ENCODE measurements at regions not wholly inside any gene's neighbourhood (a gene's known extent, or its start where the extent isn't known, plus 50 kb on each side); places are given as distances from the start of the nearest gene placed in this dataset.

DNA sequence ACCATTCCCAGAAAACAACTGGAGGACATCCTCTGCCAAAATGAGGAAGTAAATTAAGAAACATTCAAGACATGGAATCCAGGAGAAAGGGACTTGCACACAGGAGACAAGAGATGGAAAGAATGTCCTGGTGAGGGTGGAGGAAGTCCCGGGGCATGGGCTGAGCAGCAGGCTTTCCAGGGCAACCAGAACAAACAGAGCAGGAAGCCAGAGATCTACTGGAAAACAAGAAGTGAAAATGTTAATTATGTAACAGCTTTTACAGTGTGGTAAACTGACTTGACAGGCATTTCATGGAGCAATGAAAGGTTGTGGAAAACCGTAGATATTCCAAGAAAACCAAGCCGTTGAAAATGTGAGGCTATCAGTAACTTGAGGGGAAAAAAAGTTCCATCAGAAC is 55.2 kb upstream of the ZNF746 start:
- Mint-ChIP-seq H3K27ac (peak overlapping the region; percentile 16), H3K27me3 (no peaks in the 10 kb centered on the region), H3K9me3 (no peaks in the 10 kb centered on the region), H3K4me3 (no peak overlapping the region), H3K4me1 (no peaks in the 10 kb centered on the region), H3K36me3 (ENCODE audit: low read depth) (peaks cover 70% of the 10 kb centered on the region)
- ATAC-seq (ENCODE audit: low read depth) (no peak), DNase-seq (no peak)
- TF ChIP-seq, protein P1, sequence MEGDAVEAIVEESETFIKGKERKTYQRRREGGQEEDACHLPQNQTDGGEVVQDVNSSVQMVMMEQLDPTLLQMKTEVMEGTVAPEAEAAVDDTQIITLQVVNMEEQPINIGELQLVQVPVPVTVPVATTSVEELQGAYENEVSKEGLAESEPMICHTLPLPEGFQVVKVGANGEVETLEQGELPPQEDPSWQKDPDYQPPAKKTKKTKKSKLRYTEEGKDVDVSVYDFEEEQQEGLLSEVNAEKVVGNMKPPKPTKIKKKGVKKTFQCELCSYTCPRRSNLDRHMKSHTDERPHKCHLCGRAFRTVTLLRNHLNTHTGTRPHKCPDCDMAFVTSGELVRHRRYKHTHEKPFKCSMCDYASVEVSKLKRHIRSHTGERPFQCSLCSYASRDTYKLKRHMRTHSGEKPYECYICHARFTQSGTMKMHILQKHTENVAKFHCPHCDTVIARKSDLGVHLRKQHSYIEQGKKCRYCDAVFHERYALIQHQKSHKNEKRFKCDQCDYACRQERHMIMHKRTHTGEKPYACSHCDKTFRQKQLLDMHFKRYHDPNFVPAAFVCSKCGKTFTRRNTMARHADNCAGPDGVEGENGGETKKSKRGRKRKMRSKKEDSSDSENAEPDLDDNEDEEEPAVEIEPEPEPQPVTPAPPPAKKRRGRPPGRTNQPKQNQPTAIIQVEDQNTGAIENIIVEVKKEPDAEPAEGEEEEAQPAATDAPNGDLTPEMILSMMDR (IDR thresholded peaks at IDR 0.05), result no peak
- ChIA-PET POLR2A (no interaction called here), CTCF (no interaction called here)
- intact Hi-C loops (cut with micrococcal nuclease), result no loop called here
